GM18907 (cell line): ENCODE measurements at regions not wholly inside any gene's neighbourhood (a gene's known extent, or its start where the extent isn't known, plus 50 kb on each side); places are given as distances from the start of the nearest gene placed in this dataset.
"Not testable (repeated sequence)": the region's sequence is repeated elsewhere in the genome, so short reads cannot be mapped to it uniquely, and the experiment has no call there.

Source experiments
- ATAC-seq: cut with Tn5 transposase; IDR thresholded peaks from one replicate; pipeline ENCODE4 v1.9.1; 2021; ENCODE audit warnings: mild to moderate bottlenecking, moderate library complexity; ENCODE audit not compliant: unreplicated experiment

DNA sequence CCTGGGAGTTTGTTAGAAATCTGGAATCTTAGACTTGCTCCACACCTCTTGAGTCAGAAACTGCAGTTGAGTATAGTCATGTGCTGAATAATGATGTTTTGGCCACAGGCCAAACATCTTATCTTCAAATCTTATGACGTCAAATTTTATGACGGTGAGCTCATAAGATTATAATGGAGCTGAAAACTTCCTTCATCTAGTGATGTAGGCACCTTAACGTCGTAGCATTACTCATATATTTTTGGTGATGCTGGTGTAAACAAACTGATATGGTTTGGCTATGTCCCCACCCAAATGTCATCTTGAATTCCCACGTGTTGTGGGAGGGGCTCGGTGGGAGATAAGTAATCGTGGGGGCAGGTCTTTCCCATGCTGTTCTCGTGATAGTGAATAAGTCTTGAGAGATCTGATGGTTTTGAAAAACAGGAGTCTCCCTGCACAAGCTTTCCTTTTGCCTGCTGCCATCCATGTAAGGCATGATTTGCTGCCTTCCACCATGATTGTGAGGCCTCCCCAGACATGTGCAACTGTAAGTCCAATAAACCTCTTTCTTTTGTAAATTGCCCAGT, 268.0 kb upstream of the PROK2 start:
- ATAC-seq = no peak

GRCh38 chr3:72050771-72051170, 265.8 kb upstream of the PROK2 start:
- no peak for ATAC-seq

GRCh38 chr3:72050048-72050632, 265.2 kb upstream of the PROK2 start:
- no peak for ATAC-seq

- no peak for ATAC-seq
Measured at GRCh38 chr3:72049300-72049699, 264.4 kb upstream of the PROK2 start.

- ATAC-seq = no peak
Measured at GRCh38 chr3:72048873-72049272, 263.9 kb upstream of the PROK2 start.

DNA sequence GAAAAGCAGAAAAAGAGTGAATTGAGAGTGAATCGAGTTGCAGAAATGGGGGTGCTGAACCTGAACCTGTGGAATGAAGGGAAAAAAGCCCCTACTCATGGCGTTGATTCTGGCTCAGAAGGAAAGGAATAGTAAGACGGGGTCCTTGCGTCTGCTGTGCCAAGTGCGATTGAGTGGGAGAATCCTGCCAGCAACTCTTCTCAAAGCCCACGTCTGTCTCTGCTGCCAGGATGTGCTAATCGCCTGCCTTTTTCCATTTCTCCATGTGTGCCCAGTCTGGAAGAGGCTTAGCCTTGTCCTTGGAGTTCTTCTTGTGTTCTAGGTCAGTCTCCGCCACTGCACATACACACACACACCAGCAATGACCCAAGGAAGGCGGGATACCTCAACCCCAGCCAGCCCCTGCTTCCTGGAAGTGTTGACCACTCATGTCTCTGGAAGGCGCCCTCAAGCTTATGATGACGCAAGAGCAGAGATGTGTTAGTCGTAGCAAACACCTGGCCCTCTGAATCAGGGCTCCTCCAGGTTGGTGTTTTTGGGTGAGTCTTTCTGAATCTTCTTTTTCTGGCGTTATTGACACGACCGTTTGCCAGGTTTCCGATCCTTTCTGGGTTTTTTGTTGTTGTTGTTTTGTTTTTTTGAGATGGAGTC, 262.4 kb upstream of the PROK2 start:
- ATAC-seq = no peak

DNA sequence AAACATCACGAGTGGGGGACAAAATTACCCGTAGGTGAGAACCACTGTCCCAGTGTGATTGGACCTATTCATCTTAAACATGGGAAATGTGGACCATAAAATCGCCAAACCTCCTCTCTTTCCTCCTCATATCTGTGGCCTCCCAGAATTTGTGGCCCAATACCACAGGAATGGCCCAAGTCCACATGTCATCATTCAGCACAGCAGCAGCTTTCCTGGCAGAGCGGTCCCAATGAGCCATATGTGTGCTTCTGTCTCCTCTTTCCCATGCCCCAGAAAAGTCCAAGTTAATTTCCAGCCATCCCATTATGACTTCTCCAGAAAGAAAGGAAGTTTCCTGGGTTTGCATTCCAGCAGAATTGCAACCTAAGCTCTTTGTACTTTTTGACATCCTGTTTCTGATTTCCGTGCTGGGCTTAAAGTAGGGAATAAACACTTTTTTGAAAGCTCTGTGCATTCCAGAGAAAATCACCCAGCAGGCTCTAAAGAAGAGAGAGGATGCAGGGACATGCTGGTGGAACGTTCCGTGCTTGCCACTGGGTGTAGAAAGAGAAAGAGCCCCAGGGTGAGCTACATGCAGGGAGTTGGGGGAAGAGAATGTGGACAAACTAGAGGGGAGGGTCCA, 259.4 kb upstream of the PROK2 start:
- no peak for ATAC-seq

DNA sequence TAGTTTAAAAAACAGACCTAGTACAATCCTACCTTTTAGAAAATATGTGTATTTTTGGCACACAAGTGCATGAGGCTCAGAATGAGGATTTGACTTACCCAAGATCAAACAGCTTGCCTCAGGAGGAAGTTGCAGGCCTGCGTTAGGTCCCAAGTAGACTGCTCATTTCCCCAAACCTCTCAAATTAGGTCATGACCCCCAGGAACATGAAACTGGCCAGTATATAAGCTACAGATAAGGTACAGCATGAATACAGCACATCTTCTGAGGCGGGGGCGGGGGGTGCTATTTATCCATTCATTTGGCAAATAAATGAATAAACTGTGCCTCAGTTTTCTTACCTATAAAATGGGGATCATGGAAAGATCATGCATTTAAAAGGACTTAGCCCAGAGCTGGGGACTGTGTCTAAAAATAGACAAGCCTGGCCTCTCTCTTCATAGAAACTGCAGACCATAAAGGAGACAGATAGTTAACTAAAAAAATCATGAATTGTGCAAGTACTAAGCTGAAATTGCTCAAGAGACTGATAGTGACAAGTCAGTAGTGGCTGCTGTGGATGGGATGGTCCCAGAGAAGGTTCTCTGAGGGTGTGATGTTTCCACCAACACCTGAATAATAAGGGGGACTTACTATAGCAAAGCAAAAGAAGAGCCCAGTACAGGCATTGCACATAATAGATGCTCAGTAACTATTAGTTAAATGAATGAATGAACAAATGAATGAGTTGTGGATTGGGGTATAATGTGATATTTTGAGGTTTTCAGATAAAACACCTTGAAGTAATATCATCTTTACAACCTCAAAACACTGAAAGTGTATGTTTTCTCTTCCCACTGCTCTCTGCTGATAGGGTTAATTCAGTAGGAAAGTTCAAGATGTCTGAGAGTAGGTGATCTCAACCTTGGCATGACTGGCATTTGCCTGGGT, 258.5 kb upstream of the PROK2 start:
- ATAC-seq = no peak

GRCh38 chr3:72042397-72043203, 257.7 kb upstream of the PROK2 start:
- no peak for ATAC-seq

DNA sequence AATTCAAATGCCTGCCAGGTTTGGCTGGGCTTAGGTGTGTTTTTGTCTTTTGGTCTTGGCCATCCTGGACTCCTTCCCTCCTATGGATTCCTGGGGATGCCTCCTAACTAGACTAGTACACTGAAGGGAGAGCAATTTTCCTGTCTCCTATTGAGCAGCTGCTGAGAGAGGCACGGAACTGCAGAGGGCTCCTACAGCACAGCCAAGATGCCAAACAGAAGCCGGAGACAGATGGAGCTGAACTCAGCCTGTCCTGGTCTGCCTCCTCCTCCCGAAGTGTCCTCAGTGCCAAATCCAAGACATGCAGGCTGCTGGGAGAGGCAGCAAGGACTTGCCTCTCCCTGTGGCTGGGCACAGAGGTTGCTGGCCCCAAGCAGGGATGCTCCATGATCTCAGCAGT, 256.6 kb upstream of the PROK2 start:
- ATAC-seq = no peak

DNA sequence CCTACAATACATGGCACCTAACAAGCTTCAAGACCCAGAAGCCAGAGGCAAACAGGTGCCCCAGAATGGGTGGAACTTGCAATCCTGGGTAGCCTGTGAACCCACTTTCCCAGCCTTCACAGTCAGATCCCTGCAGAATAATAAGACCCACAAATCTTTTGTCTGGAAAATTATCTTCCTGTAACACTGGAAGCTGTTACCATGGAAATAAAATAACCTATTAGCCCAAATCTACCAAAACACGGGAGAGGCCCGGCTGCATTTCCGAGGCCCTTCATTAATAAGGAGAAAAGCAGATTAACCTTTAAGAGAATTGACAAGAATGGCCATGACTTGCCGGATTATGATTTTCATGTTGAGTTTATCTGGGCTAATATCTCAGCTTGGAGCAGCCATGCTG, 256.1 kb upstream of the PROK2 start:
- no peak for ATAC-seq

GRCh38 chr3:72039677-72040076, 254.7 kb upstream of the PROK2 start:
- ATAC-seq = no peak

DNA sequence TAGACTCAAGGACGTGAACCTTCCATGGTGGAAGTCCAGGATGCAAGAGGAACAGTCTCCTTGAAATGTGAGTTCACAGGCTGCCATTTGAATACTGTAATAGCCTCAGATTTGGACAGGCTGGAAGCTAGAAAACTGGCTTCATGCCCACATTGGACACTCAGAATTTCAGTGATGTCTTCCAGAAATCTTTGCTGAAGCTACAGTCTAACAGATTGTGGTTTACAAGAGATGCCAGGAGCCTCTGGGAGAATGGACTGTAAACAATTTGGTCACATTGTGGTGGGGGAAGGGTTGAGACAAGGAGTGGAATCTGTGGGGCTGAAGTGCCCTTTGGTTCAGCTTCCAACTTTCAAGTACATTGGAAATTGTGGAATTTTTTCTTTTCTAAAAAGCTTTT, 252.0 kb upstream of the PROK2 start:
- ATAC-seq = no peak

DNA sequence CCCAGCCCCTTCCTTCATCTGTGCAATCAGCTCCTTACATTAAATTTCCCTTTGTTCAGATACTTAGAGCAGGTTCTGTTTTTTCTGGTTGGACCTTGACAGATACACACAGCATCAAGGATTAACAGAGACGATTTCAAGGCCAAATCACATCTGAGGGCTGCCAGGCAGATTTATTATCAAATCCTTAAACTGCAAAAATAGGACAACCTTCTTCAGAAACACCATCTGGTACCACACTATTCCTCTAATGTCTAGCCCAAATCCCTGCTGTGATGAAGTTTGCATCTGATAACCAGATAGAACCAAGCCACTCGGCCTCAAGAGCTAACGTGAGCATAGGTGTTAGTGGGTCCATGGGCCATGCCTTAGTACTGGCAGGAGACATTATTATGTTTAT, 250.7 kb upstream of the PROK2 start:
- ATAC-seq = no peak

DNA sequence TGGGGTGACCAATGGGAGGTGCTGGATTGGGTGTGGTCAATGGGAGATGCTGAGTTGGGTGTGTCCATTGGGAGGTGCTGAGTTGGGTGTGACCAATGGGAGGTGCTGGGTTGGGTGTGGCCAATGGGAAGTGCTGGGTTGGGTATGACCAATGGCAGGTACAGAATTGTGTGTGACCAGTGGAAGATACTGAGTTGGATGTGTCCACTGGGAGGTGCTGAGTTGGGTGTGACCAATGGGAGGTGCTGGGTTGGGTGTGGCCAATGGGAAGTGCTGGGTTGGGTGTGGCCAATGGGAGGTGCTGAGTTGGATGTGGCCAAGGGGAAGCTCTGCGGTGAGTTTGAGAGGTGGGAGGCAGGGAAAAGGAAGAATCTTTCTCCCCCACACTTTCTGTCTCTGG, 250.0 kb upstream of the PROK2 start:
- ATAC-seq = no peak

DNA sequence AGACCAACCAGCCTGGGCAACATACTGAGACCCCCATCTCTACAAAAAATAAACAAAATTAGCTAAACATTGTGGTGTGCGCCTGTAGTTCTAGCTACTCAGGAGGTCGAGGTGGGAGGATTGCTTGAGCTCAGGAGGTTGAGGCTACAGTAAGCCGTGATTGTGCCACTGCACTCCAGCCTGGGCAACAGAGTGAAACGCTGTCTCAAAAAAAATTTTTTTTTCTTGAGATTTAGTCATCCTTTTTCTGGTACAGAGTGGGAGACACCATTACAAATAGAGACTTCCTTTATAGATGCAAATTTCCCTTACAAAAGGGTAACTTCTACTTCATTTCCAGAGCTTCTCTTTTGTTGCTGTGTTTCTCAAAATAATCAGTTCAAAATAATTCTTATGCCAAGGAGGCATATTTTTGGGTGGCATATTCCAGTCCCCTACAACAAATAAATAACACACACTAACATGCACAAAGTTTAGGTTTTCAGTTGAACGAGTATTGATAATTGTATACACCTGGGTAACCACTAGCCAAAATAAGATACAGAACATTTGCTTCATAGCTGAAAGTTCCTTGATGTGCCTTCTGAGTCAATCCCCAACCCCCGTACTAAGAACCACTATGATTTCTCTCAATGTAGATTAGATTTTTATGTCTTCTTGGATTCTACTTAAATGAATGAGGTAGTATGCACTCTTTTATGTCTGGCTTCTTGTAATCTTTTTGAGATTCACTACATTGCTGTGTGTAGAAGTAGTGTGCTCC, 248.9 kb upstream of the PROK2 start:
- no peak for ATAC-seq

- no peak for ATAC-seq
Measured at GRCh38 chr3:72032441-72033135, 247.6 kb upstream of the PROK2 start.

GRCh38 chr3:72031581-72031980, 246.6 kb upstream of the PROK2 start:
- ATAC-seq = no peak

DNA sequence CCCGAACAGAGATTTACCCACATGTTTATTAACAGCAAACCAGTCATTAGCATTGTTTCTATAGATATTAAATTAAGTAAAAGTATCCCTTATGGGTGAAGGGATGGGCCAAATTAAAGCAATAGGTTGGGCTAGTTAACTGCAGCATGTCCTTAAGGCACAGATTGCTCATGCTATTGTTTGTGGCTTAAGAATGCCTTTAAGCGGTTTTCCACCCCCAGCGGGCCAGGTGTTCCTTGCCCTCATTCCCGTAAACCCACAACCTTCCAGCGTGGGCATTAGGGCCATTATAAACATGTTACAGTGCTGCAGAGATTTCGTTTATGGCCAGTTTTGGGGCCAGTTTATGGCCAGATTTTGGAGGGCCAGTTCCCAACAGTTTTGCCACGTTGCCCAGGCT, 245.3 kb upstream of the PROK2 start:
- ATAC-seq = not testable (repeated sequence)
